Gastrocnemius medialis (tissue), 4 donors: ENCODE measurements at regions not wholly inside any gene's neighbourhood (a gene's known extent, or its start where the extent isn't known, plus 50 kb on each side); places are given as distances from the start of the nearest gene placed in this dataset.
"Not testable (repeated sequence)": the region's sequence is repeated elsewhere in the genome, so short reads cannot be mapped to it uniquely, and the experiment has no call there.

ENCODE experiments used
- ATAC-seq, 2 donors: fragments of 150-250 bp; one replicate each; pipeline ENCODE4 v1.9.1; 2016
- DNase-seq, 2 donors: peaks; one replicate each; pipeline ENCODE4 v3.0.0-alpha.2; 2019
- H3K27ac ChIP-seq, 4 donors: fragments of 200-600 bp; sonication (generic); 1 replicate in 1 of 4; 2 replicates in 3 of 4; pipeline ENCODE4 v1.5.1; 2016 to 2018; ENCODE audit warnings: mild to moderate bottlenecking in 2 of 4, moderate library complexity in 1 of 4
- H3K27me3 ChIP-seq, 3 donors: fragments of 200-600 bp; sonication (generic) in 2 of 3; 1 replicate in 1 of 3; 2 replicates in 2 of 3; pipeline versions ENCODE4 v1.5.1 to v1.6.0; 2016 to 2019; ENCODE audit warnings: mild to moderate bottlenecking in 1 of 3, moderate library complexity in 1 of 3
- H3K36me3 ChIP-seq, 2 donors: fragments of 200-600 bp; sonication (generic) in 1 of 2; one replicate each; pipeline ENCODE4 v1.5.1; 2017 to 2018
- H3K4me1 ChIP-seq, 2 donors: fragments of 200-600 bp; sonication (generic) in 1 of 2; one replicate each; pipeline ENCODE4 v1.5.1; 2016 to 2017; ENCODE audit warnings: mild to moderate bottlenecking in 2 of 2
- H3K4me3 ChIP-seq, 4 donors: fragments of 200-600 bp; sonication (generic) in 3 of 4; 1 replicate in 1 of 4; 2 replicates in 3 of 4; pipeline ENCODE4 v1.5.1; 2016 to 2019; ENCODE audit warnings: mild to moderate bottlenecking in 2 of 4
- H3K9me3 ChIP-seq, 3 donors: fragments of 200-600 bp; sonication (generic) in 2 of 3; 1 replicate in 1 of 3; 2 replicates in 2 of 3; pipeline ENCODE4 v1.5.1; 2016 to 2019
- CTCF ChIP-seq, 5 experiments: fragments of 450-650 bp in 3 of 5; fragments of 200-600 bp in 2 of 5; sonication (generic) in 2 of 5; IDR thresholded peaks in 4 of 5; conservative IDR thresholded peaks in 1 of 5; 1 replicate in 4 of 5; 2 replicates in 1 of 5; pipeline ENCODE4 v1.5.1; 2016 to 2019; ENCODE audit warnings: antibody characterized with exemption in 5 of 5, mild to moderate bottlenecking in 3 of 5, moderate library complexity in 3 of 5
- POLR2A ChIP-seq, 2 donors: fragments of 450-650 bp; IDR thresholded peaks; one replicate each; pipeline ENCODE4 v1.6.1; 2017; ENCODE audit warnings: antibody characterized with exemption in 2 of 2, mild to moderate bottlenecking in 2 of 2, moderate library complexity in 2 of 2
- in situ Hi-C, 4 donors: fragments of 200-750 bp; cut with MboI; loops; one replicate each; pipeline versions ENCODE4 v1.15.0 to v1.8.0; 2017; ENCODE audit warnings: low sequenced_read_pairs in 4 of 4
- intact Hi-C: fragments of 100-400 bp; cut with DNase I; formaldehyde crosslinking; loops from one replicate; pipeline ENCODE4 v1.15.1; 2023; ENCODE audit warnings: low total_unique reads

DNA sequence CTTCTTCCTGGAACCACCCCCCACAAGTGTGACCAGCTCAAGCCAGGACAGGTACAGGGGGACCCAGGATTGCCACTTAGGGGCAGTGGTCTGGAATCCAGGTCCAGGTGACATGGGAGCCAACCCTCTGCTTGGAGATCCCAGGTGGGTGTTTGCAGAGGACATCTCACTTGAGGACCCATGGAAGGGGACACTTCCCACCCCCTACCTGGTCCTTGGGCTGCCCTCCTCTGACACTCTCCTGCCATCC, 145.5 kb downstream of the SEC14L1 start:
- in situ Hi-C loops: no loop called here
- peaks cover 0 to 3% (median 0%) of the 10 kb centered on the region in 3 donors for H3K27me3 ChIP-seq
- H3K4me1 ChIP-seq: peaks cover 52 to 55% of the 10 kb centered on the region in 2 donors
- H3K36me3 ChIP-seq: no peaks in the 10 kb centered on the region
- DNase-seq (no peak), ATAC-seq (no peak)
- H3K9me3 ChIP-seq: no peaks in the 10 kb centered on the region
- H3K4me3 ChIP-seq: no peak overlapping the region
- H3K27ac ChIP-seq: peak overlapping the region; percentile 95 to 96 (median 95)
- no peak for TF ChIP-seq POLR2A (IDR thresholded peaks at IDR 0.05)
- TF ChIP-seq CTCF (IDR thresholded peaks at IDR 0.05 in 4 of 5, conservative IDR thresholded peaks at IDR 0.05 in 1 of 5): no peak
- intact Hi-C loops: loop anchor here (5.0 kb wide), 1 partner anchor 136 kb away; no protein-coding TSS in a partner anchor

- no peaks in the 10 kb centered on the region for H3K9me3 ChIP-seq
- H3K27ac ChIP-seq: peak overlapping the region; percentile 95 to 96 (median 95)
- TF ChIP-seq CTCF (IDR thresholded peaks at IDR 0.05 in 4 of 5, conservative IDR thresholded peaks at IDR 0.05 in 1 of 5) (no peak), POLR2A (IDR thresholded peaks at IDR 0.05) (no peak)
- H3K4me3 ChIP-seq: peak overlapping the region; percentile 15 to 53 (median 40)
- peak in 1 of 2 donors; percentile 90 for DNase-seq
- intact Hi-C loops: loop anchor here (1.0 to 5.0 kb wide), 2 partner anchors 32 to 135 kb away; a partner anchor contains a TSS
- peaks cover 47 to 50% of the 10 kb centered on the region in 2 donors for H3K4me1 ChIP-seq
- peaks cover 0 to 2% (median 0%) of the 10 kb centered on the region in 3 donors for H3K27me3 ChIP-seq
- in situ Hi-C loops: no loop called here
- H3K36me3 ChIP-seq: no peaks in the 10 kb centered on the region
- peak; percentile 42 to 46 for ATAC-seq
Measured at GRCh38 chr17:77286641-77287431, 146.1 kb downstream of the SEC14L1 start.

- ATAC-seq (peak; percentile 78 to 88), DNase-seq (peak; percentile 91 to 96)
- peaks cover 45 to 47% of the 10 kb centered on the region in 2 donors for H3K4me1 ChIP-seq
- H3K27me3 ChIP-seq: no peaks in the 10 kb centered on the region
- in situ Hi-C loops (no loop called here), intact Hi-C loops (loop anchor here (1.0 to 5.0 kb wide), 2 partner anchors 32 to 135 kb away; a partner anchor contains a TSS)
- no peaks in the 10 kb centered on the region for H3K36me3 ChIP-seq
- TF ChIP-seq CTCF (IDR thresholded peaks at IDR 0.05 in 4 of 5, conservative IDR thresholded peaks at IDR 0.05 in 1 of 5): no peak
- TF ChIP-seq POLR2A (IDR thresholded peaks at IDR 0.05): peak; percentile 78 to 80
- no peaks in the 10 kb centered on the region for H3K9me3 ChIP-seq
- peak overlapping the region; percentile 29 to 53 (median 47) for H3K4me3 ChIP-seq
- H3K27ac ChIP-seq: peak overlapping the region; percentile 95 to 96 (median 95)
Measured at GRCh38 chr17:77287432-77288068, 146.8 kb downstream of the SEC14L1 start.

- Histone ChIP-seq H3K27me3 (no peaks in the 10 kb centered on the region), H3K4me1 (peaks cover 44 to 45% of the 10 kb centered on the region in 2 donors), H3K27ac (peak overlapping the region; percentile 95 to 96 (median 95)), H3K4me3 (peak overlapping the region; percentile 27 to 53 (median 47)), H3K36me3 (no peaks in the 10 kb centered on the region), H3K9me3 (no peaks in the 10 kb centered on the region)
- intact Hi-C loops (loop anchor here (5.0 kb wide), 1 partner anchor 134 kb away; no protein-coding TSS in a partner anchor), in situ Hi-C loops (no loop called here)
- ATAC-seq (peak; percentile 11 to 23), DNase-seq (peak in 1 of 2 donors; percentile 68)
- TF ChIP-seq CTCF (IDR thresholded peaks at IDR 0.05 in 4 of 5, conservative IDR thresholded peaks at IDR 0.05 in 1 of 5) (no peak), POLR2A (IDR thresholded peaks at IDR 0.05) (no peak)
Measured at GRCh38 chr17:77288115-77288619, 147.4 kb downstream of the SEC14L1 start.

- in situ Hi-C loops, H3K36me3 ChIP-seq, ATAC-seq, H3K9me3 ChIP-seq, H3K27me3 ChIP-seq, H3K27ac ChIP-seq, intact Hi-C loops, H3K4me3 ChIP-seq, DNase-seq: not testable (repeated sequence)
- peaks cover 31 to 33% of the 10 kb centered on the region in 2 donors for H3K4me1 ChIP-seq
Measured at GRCh38 chr17:77290759-77291558, 150.2 kb downstream of the SEC14L1 start.
